HL-60 (cell line): ENCODE measurements at regions not wholly inside any gene's neighbourhood (a gene's known extent, or its start where the extent isn't known, plus 50 kb on each side); places are given as distances from the start of the nearest gene placed in this dataset.

Experiments
- CTCF ChIP-seq: IDR thresholded peaks from one replicate; pipeline ENCODE4 v1.5.1; 2011; ENCODE audit warnings: low read length, control low read depth, inconsistent platforms; ENCODE audit not compliant: insufficient read depth
- GABPA ChIP-seq: IDR thresholded peaks from 2 replicates; pipeline ENCODE4 v1.6.1; 2012; ENCODE audit warnings: low read depth
- POLR2AphosphoS5 ChIP-seq: IDR thresholded peaks from 2 replicates; pipeline ENCODE4 v1.6.1; 2012; ENCODE audit warnings: low read depth

DNA sequence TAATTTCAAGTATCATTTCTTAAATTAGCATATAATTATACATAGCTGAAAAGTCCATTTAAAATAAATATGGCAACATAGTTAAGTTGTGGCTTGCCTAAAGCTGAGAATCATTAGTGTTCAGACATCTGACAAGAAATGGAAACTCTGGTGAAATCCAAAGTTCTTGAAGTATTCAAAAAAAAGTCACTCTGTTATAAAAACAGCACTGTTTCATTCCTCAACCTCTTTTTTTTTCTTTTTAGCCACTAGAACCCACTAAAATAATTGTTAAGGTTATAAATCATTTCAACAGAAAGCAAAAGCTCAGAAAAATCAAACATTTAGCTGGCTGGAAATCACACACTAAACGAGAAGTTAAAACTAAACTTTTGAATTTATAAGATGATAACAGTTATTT is 476.7 kb downstream of the LTN1 start:
- no peak for TF ChIP-seq POLR2AphosphoS5
- no peak for TF ChIP-seq GABPA
- TF ChIP-seq CTCF: no peak
